Cardiac muscle cell (in vitro differentiated cells and primary cell): ENCODE measurements at regions not wholly inside any gene's neighbourhood (a gene's known extent, or its start where the extent isn't known, plus 50 kb on each side); places are given as distances from the start of the nearest gene placed in this dataset.

ENCODE experiments used
- DNase-seq, 2 donors: peaks; one replicate each; pipeline versions ENCODE4 v3.0.0 to v3.0.0-alpha.2; 2010 to 2017; ENCODE audit warnings: low read depth in 1 of 2, low spot score in 1 of 2
- H3K27ac ChIP-seq: fragments of 200-600 bp; sonication (generic); 2 replicates; pipeline ENCODE4 v1.5.1; 2016
- H3K27me3 ChIP-seq: fragments of 200-600 bp; sonication (generic); 2 replicates; pipeline ENCODE4 v1.6.0; 2016; ENCODE audit warnings: control low read depth
- H3K36me3 ChIP-seq: fragments of 200-600 bp; sonication (generic); 2 replicates; pipeline ENCODE4 v1.5.1; 2016; ENCODE audit warnings: control low read depth
- H3K4me1 ChIP-seq: fragments of 200-600 bp; sonication (generic); 2 replicates; pipeline ENCODE4 v1.8.1; 2017; ENCODE audit warnings: low read depth, mild to moderate bottlenecking, mixed run types
- H3K4me3 ChIP-seq: fragments of 200-600 bp; sonication (generic); 2 replicates; pipeline ENCODE4 v1.5.1; 2016; ENCODE audit warnings: mild to moderate bottlenecking
- H3K9me3 ChIP-seq: fragments of 200-600 bp; sonication (generic); 2 replicates; pipeline ENCODE4 v1.5.1; 2017; ENCODE audit warnings: low read depth, mild to moderate bottlenecking, control low read depth
- CTCF ChIP-seq: IDR thresholded peaks from 2 replicates; pipeline ENCODE4 v1.5.1; 2012; ENCODE audit warnings: low read depth, mild to moderate bottlenecking, low read length

DNA sequence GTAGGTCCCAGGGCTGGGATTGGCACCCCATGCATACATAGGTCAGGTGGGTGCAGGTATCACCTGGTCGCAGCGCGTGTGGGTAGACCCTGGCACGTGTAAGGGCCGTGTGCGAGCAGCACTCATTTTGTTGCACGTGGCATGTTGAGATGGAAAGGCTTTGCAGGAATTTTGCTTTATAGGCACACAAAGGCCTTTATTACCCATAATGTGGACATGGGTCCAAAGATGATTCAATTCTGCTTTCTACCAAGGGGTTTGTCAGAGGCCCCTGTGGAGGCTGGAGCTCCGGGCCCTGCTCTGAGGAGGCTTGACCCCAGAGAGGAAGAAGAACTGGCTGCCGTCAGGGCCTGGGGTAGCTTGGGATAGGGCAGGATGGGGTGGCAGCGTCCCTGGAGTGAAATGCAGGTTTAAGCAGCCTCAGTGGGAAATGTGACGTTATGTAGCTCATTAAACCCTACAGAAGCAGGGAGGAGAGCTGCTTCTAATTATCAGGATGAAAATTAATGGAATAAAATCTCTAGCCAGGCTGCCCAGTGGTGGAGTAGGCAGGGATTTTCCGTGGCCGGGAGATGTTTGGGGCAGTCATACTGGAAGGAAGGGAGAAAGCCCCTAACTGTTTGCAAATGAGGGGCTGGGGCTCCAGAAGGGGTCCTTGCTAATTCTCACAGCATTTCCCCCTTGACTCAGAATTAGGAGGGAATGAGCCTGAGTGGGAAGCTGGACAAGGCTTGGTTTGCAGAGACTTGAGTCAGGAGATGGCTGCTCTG lies 103.3 kb upstream of the PITX1 start:
- no peak for TF ChIP-seq CTCF
- no peak for DNase-seq
- Histone ChIP-seq H3K4me1 (peaks cover 10% of the 10 kb centered on the region), H3K27me3 (peaks cover 73% of the 10 kb centered on the region), H3K9me3 (no peaks in the 10 kb centered on the region), H3K4me3 (no peak overlapping the region), H3K27ac (no peak overlapping the region), H3K36me3 (no peaks in the 10 kb centered on the region)

GRCh38 chr5:135136546-135136945 lies 102.5 kb upstream of the PITX1 start:
- Histone ChIP-seq H3K4me1 (peaks cover 10% of the 10 kb centered on the region), H3K27ac (no peak overlapping the region), H3K27me3 (peaks cover 73% of the 10 kb centered on the region), H3K36me3 (no peaks in the 10 kb centered on the region), H3K9me3 (no peaks in the 10 kb centered on the region), H3K4me3 (no peak overlapping the region)
- no peak for TF ChIP-seq CTCF
- no peak for DNase-seq

- H3K4me1 ChIP-seq, result peaks cover 10% of the 10 kb centered on the region
- no peaks in the 10 kb centered on the region for H3K36me3 ChIP-seq
- H3K9me3 ChIP-seq, result no peaks in the 10 kb centered on the region
- H3K4me3 ChIP-seq, result no peak overlapping the region
- H3K27ac ChIP-seq, result no peak overlapping the region
- peak in 1 of 2 donors; percentile 80 for DNase-seq
- TF ChIP-seq CTCF, result no peak
- peaks cover 73% of the 10 kb centered on the region for H3K27me3 ChIP-seq
Observed at GRCh38 chr5:135135530-135136226, 101.7 kb upstream of the PITX1 start.

DNA sequence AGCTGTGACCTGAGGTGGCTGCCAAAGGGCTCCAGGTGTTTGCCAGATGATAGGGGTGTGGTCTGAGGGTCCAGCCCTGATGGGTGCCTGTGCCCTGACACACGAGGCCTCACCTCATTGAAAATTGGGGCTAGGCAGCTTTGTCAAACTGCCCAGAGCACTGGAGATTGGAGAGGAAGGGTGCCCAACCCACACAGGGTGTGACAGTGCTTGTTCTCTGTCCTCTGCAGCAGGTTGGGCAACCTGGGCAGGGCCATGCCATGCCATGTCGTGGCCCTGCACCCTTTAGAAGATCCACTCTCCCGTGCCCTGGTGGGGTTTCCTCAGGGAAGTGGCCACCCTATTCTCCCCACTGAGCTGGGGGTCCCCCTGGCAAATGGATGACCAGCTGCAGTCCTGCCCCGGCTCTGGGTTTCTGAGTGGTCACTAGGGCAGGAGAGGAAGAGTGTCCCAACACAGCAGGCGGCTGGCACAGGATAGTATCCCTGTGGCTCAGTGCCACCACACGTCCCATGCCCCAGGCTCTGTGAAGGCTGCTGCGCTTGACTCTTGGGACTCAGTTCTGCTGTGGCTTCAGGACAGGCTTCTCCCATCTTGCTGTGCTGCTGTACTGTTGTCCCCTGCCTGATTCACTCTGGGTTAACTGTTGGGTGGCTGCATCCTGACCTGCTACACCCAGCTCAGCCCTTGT lies 100.8 kb upstream of the PITX1 start:
- no peak for DNase-seq
- peaks cover 10% of the 10 kb centered on the region for H3K4me1 ChIP-seq
- no peak for TF ChIP-seq CTCF
- no peaks in the 10 kb centered on the region for H3K36me3 ChIP-seq
- H3K27me3 ChIP-seq, result peaks cover 73% of the 10 kb centered on the region
- no peaks in the 10 kb centered on the region for H3K9me3 ChIP-seq
- H3K27ac ChIP-seq, result no peak overlapping the region
- no peak overlapping the region for H3K4me3 ChIP-seq

- H3K4me1 ChIP-seq, result peaks cover 10% of the 10 kb centered on the region
- H3K27ac ChIP-seq, result no peak overlapping the region
- no peak overlapping the region for H3K4me3 ChIP-seq
- peak in 1 of 2 donors; percentile 22 for DNase-seq
- no peaks in the 10 kb centered on the region for H3K36me3 ChIP-seq
- no peak for TF ChIP-seq CTCF
- H3K27me3 ChIP-seq, result peaks cover 73% of the 10 kb centered on the region
- no peaks in the 10 kb centered on the region for H3K9me3 ChIP-seq
Observed at GRCh38 chr5:135133698-135134515, 99.9 kb upstream of the PITX1 start.
